Nephron (organoid): ENCODE measurements at regions not wholly inside any gene's neighbourhood (a gene's known extent, or its start where the extent isn't known, plus 50 kb on each side); places are given as distances from the start of the nearest gene placed in this dataset.

ENCODE experiments used
- H3K27ac Mint-ChIP-seq, 3 experiments: 2 replicates each; pipeline ENCODE4 v1.8.0; 2020; ENCODE audit warnings: mixed read lengths in 3 of 3, mild to moderate bottlenecking in 2 of 3, moderate library complexity in 1 of 3
- H3K27me3 Mint-ChIP-seq: 2 replicates; pipeline ENCODE4 v1.8.0; 2021; ENCODE audit warnings: low read depth, mild to moderate bottlenecking, moderate library complexity, mixed read lengths
- H3K36me3 Mint-ChIP-seq: 2 replicates; pipeline ENCODE4 v1.8.0; 2020; ENCODE audit warnings: low read depth, mixed read lengths
- H3K4me1 Mint-ChIP-seq: 2 replicates; pipeline ENCODE4 v1.8.0; 2020; ENCODE audit warnings: mixed read lengths
- H3K4me3 Mint-ChIP-seq, 3 experiments: 2 replicates each; pipeline ENCODE4 v1.8.0; 2020; ENCODE audit warnings: mild to moderate bottlenecking in 3 of 3, mixed read lengths in 3 of 3, moderate library complexity in 2 of 3
- H3K9me3 Mint-ChIP-seq: 2 replicates; pipeline ENCODE4 v1.8.0; 2020; ENCODE audit warnings: mixed read lengths
- CTCF ChIP-seq, 3 experiments: fragments of 200-600 bp; sonication (generic); IDR thresholded peaks; one replicate each; pipeline ENCODE4 v1.5.0; 2021; ENCODE audit warnings: antibody characterized with exemption in 3 of 3; ENCODE audit not compliant: unreplicated experiment in 3 of 3

GRCh38 chr1:80472145-80472544 lies 1328.6 kb upstream of the ADGRL2 start:
- peaks cover 3% of the 10 kb centered on the region for H3K9me3 Mint-ChIP-seq
- H3K27me3 Mint-ChIP-seq: no peaks in the 10 kb centered on the region
- H3K4me1 Mint-ChIP-seq: no peaks in the 10 kb centered on the region
- H3K4me3 Mint-ChIP-seq: no peak overlapping the region
- no peak for TF ChIP-seq CTCF (IDR thresholded peaks at IDR 0.05; ENCODE audit: unreplicated experiment in 3 of 3)
- no peak overlapping the region for H3K27ac Mint-ChIP-seq
- no peaks in the 10 kb centered on the region for H3K36me3 Mint-ChIP-seq

DNA sequence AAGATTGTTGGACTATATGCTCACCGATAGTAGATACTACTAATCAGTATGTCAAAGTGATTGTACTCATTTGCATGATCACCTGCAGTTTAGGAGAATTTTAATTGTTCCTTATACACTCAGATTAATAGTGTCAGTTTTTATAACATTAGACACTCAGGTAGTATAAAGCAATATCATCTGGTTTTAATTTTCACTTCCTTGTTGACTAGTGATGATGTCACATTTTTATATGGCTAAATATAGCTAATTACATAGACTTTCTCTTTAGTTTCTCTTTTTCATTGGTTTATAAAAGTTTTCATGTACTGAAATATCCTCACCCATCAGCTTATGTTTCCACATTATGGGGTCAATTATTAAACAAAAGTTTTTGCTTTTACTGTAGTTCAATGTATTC lies 1332.4 kb upstream of the ADGRL2 start:
- H3K4me1 Mint-ChIP-seq: no peaks in the 10 kb centered on the region
- peaks cover 3% of the 10 kb centered on the region for H3K9me3 Mint-ChIP-seq
- no peak overlapping the region for H3K27ac Mint-ChIP-seq
- no peak overlapping the region for H3K4me3 Mint-ChIP-seq
- no peaks in the 10 kb centered on the region for H3K27me3 Mint-ChIP-seq
- H3K36me3 Mint-ChIP-seq: no peaks in the 10 kb centered on the region
- TF ChIP-seq CTCF (IDR thresholded peaks at IDR 0.05; ENCODE audit: unreplicated experiment in 3 of 3): no peak

DNA sequence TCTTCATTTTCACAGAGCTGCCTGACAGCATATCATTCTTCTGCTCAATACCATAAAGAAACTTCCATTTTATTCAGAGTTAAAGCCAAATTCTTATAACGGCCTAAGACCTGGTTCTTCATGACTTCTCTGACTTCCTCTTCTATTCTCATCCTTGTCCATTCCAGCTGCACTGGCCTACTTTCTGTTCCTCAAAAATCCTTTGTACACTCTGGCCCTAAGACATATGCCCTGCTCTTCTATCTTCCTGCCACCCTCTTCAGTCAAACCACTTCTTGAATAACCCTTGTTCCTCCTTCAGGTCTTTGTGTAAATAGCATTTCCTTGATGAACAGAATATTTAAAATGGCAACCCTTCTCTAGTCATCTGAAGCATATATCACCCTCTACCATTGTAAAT lies 1338.7 kb upstream of the ADGRL2 start:
- Mint-ChIP-seq H3K27me3 (no peaks in the 10 kb centered on the region), H3K4me3 (no peak overlapping the region), H3K27ac (no peak overlapping the region), H3K36me3 (no peaks in the 10 kb centered on the region), H3K4me1 (no peaks in the 10 kb centered on the region), H3K9me3 (peaks cover 9% of the 10 kb centered on the region)
- no peak for TF ChIP-seq CTCF (IDR thresholded peaks at IDR 0.05; ENCODE audit: unreplicated experiment in 3 of 3)

- H3K9me3 Mint-ChIP-seq: peaks cover 9% of the 10 kb centered on the region
- H3K36me3 Mint-ChIP-seq: no peaks in the 10 kb centered on the region
- H3K4me1 Mint-ChIP-seq: no peaks in the 10 kb centered on the region
- H3K4me3 Mint-ChIP-seq: no peak overlapping the region
- H3K27me3 Mint-ChIP-seq: no peaks in the 10 kb centered on the region
- TF ChIP-seq CTCF (IDR thresholded peaks at IDR 0.05; ENCODE audit: unreplicated experiment in 3 of 3): no peak
- no peak overlapping the region for H3K27ac Mint-ChIP-seq
Observed at GRCh38 chr1:80457409-80457808, 1343.3 kb upstream of the ADGRL2 start.

- no peaks in the 10 kb centered on the region for H3K27me3 Mint-ChIP-seq
- no peak for TF ChIP-seq CTCF (IDR thresholded peaks at IDR 0.05; ENCODE audit: unreplicated experiment in 3 of 3)
- no peaks in the 10 kb centered on the region for H3K36me3 Mint-ChIP-seq
- H3K4me1 Mint-ChIP-seq: no peaks in the 10 kb centered on the region
- peaks cover 3% of the 10 kb centered on the region for H3K9me3 Mint-ChIP-seq
- no peak overlapping the region for H3K27ac Mint-ChIP-seq
- H3K4me3 Mint-ChIP-seq: no peak overlapping the region
Observed at GRCh38 chr1:80453775-80454174, 1347.0 kb upstream of the ADGRL2 start.

DNA sequence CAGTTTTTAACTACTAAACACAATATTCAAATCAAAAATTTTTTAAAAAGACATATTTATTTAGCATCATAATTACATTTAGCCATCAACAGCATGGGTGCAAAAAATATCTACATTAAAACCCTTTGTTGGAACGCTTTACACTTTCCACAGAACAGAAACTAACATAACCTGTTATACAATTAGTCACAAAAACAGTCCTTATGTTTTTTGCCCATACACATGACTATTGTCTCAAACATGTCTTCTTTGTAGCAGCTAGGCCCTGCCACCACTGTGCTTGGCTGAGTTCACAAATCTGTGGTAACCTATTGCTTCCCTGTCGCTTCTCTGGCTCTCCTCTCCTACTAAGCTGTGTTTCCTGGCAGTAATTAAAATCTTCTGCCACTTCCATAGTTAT lies 1350.0 kb upstream of the ADGRL2 start:
- Mint-ChIP-seq H3K4me3 (no peak overlapping the region), H3K27me3 (no peaks in the 10 kb centered on the region), H3K36me3 (no peaks in the 10 kb centered on the region), H3K4me1 (no peaks in the 10 kb centered on the region), H3K27ac (no peak overlapping the region), H3K9me3 (no peaks in the 10 kb centered on the region)
- TF ChIP-seq CTCF (IDR thresholded peaks at IDR 0.05; ENCODE audit: unreplicated experiment in 3 of 3): no peak
